ENCODE measurements at regions not wholly inside any gene's neighbourhood (a gene's known extent, or its start where the extent isn't known, plus 50 kb on each side); places are given as distances from the start of the nearest gene placed in this dataset.

GRCh38 chr4:55753856-55754255 lies 65.7 kb upstream of the EXOC1L start:
- no peaks in the 10 kb centered on the region for H3K36me3 ChIP-seq
- DNase-seq: no peak
- no peaks in the 10 kb centered on the region for H3K4me1 ChIP-seq
- H3K9me3 ChIP-seq: no peaks in the 10 kb centered on the region
- H3K4me3 ChIP-seq: no peak overlapping the region
- TF ChIP-seq CTCF (IDR thresholded peaks at IDR 0.05): no peak
- no peaks in the 10 kb centered on the region for H3K27me3 ChIP-seq
- intact Hi-C loops (cut with DNase I): no loop called here
- no peak overlapping the region for H3K27ac ChIP-seq
- ATAC-seq: no peak

- no peak for TF ChIP-seq CTCF (IDR thresholded peaks at IDR 0.05)
- no peaks in the 10 kb centered on the region for H3K4me1 ChIP-seq
- no peaks in the 10 kb centered on the region for H3K36me3 ChIP-seq
- H3K27ac ChIP-seq: no peak overlapping the region
- no peaks in the 10 kb centered on the region for H3K27me3 ChIP-seq
- no peaks in the 10 kb centered on the region for H3K9me3 ChIP-seq
- intact Hi-C loops (cut with DNase I): no loop called here
- no peak for DNase-seq
- no peak overlapping the region for H3K4me3 ChIP-seq
- no peak for ATAC-seq
These were observed 64.7 kb upstream of the EXOC1L start for GRCh38 chr4:55754754-55755350.

- no peak overlapping the region for H3K27ac ChIP-seq
- no peak for DNase-seq
- H3K36me3 ChIP-seq: no peaks in the 10 kb centered on the region
- H3K27me3 ChIP-seq: no peaks in the 10 kb centered on the region
- ATAC-seq: no peak
- H3K4me1 ChIP-seq: no peaks in the 10 kb centered on the region
- no peak overlapping the region for H3K4me3 ChIP-seq
- H3K9me3 ChIP-seq: no peaks in the 10 kb centered on the region
- intact Hi-C loops (cut with DNase I): no loop called here
- no peak for TF ChIP-seq CTCF (IDR thresholded peaks at IDR 0.05)
These were observed 63.4 kb upstream of the EXOC1L start for GRCh38 chr4:55756208-55756607.

- Histone ChIP-seq H3K27ac (no peak overlapping the region), H3K9me3 (no peaks in the 10 kb centered on the region), H3K4me1 (no peaks in the 10 kb centered on the region), H3K36me3 (no peaks in the 10 kb centered on the region), H3K27me3 (no peaks in the 10 kb centered on the region), H3K4me3 (no peak overlapping the region)
- intact Hi-C loops (cut with DNase I): no loop called here
- ATAC-seq: no peak
- DNase-seq: no peak
- no peak for TF ChIP-seq CTCF (IDR thresholded peaks at IDR 0.05)
These were observed 62.1 kb upstream of the EXOC1L start for GRCh38 chr4:55757356-55757952.

- no peak for ATAC-seq
- DNase-seq: no peak
- Histone ChIP-seq H3K27me3 (no peaks in the 10 kb centered on the region), H3K36me3 (no peaks in the 10 kb centered on the region), H3K27ac (no peak overlapping the region), H3K4me3 (no peak overlapping the region), H3K9me3 (no peaks in the 10 kb centered on the region), H3K4me1 (no peaks in the 10 kb centered on the region)
- intact Hi-C loops (cut with DNase I): no loop called here
- TF ChIP-seq CTCF (IDR thresholded peaks at IDR 0.05): no peak
These were observed 61.5 kb upstream of the EXOC1L start for GRCh38 chr4:55758066-55758465.

All from left lung (tissue), 4 donors.